ENCODE measurements at regions not wholly inside any gene's neighbourhood (a gene's known extent, or its start where the extent isn't known, plus 50 kb on each side); places are given as distances from the start of the nearest gene placed in this dataset.

DNA sequence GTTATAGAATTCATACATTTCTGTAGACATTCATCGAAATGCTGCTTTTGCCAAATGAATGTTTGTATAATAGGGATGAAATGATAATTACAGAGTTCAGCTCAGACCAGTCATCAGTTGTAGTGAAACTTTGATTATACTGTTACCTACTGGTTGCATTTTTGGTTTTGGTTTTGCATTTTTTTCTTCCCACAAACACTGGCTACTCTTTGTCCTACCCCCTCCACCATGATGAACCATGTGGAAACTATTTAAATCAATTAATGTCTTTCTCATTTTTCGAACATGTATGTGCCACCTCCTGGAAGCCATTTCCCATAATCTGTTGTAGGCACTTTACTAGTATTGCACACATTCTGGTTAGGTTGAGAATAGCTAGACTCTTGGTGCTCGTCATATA lies 75.3 kb upstream of the MTNR1B start:
- no peaks in the 10 kb centered on the region for H3K36me3 ChIP-seq (replicated peaks in 1 of 2; ENCODE audit: control insufficient read depth in 1 of 2, insufficient read depth in 2 of 2, low read length in 1 of 2)
- H3K9me3 ChIP-seq = no peaks in the 10 kb centered on the region
- WGBS (ENCODE audit: low lambda C conversion rate) = 56% methylated on average over 3 of the region's 3 CpGs
- H2AFZ ChIP-seq (ENCODE audit: low read depth) = no peak overlapping the region
- no peak overlapping the region for H3K9ac ChIP-seq
- no peaks in the 10 kb centered on the region for H4K20me1 ChIP-seq (ENCODE audit: insufficient read depth)
- POLR2A ChIA-PET = no interaction called here
- H3K79me2 ChIP-seq (ENCODE audit: insufficient read depth) = no peaks in the 10 kb centered on the region
- CTCF ChIA-PET = interaction anchor here (1.7 kb wide), 1 partner anchor 48 kb away, joined by 4 read pairs; no protein-coding TSS in a partner anchor
- H3K4me3 ChIP-seq (ENCODE audit: low read depth in 2 of 2, low read length in 1 of 2) = no peak overlapping the region
- H3K4me2 ChIP-seq = peak overlapping the region; percentile 55; the same call in 1 of the 2 replicates
- H3K27ac ChIP-seq (ENCODE audit: low read depth in 2 of 2, low read length in 1 of 2) = peak overlapping the region in 1 of 2 experiments; percentile 69; a peak in 1 of 4 replicates
- peaks cover 0 to 18% of the 10 kb centered on the region in 2 experiments; a peak in 3 of 4 replicates for H3K4me1 ChIP-seq (ENCODE audit: control insufficient read depth in 1 of 2, insufficient read depth in 2 of 2, low read depth in 1 of 2, low read length in 1 of 2)
- no peaks in the 10 kb centered on the region for H3K27me3 ChIP-seq (ENCODE audit: insufficient read depth)
- H3F3A ChIP-seq (replicated peaks; ENCODE audit: insufficient read depth) = peaks cover 14% of the 10 kb centered on the region
- no peaks in the 10 kb centered on the region for H3K9me2 ChIP-seq
- DNase-seq = no peak
- TF ChIP-seq FOXM1 (IDR thresholded peaks at IDR 0.05; ENCODE audit: low read depth) (no peak), SMC3 (IDR thresholded peaks at IDR 0.05; ENCODE audit: low read depth, low read length) (no peak), EP300 (IDR thresholded peaks at IDR 0.05; ENCODE audit: borderline replicate concordance in 1 of 2, low read depth in 1 of 2, low read length in 1 of 2) (no peak)

DNA sequence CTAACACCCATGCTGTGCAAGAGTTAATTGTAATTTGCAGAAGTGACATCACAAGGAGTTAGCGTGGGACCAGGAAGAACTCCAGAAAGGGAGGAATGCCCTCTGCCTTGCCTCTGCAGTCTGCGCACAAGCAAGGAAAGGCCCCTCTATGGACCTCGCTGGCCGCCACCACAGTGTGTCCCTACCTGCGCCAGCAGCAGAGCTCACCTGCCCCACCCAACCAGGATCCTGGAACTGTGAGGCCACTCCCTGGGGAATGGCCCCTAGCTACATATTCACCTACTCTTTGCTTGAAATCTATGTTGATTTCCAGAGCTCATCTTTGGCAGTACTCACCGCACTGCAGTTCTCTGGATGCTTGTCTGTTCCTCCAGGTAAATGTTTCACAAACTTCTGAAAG lies 72.0 kb upstream of the MTNR1B start:
- ChIA-PET POLR2A (no interaction called here), CTCF (interaction anchor here (1.2 to 1.8 kb wide), 3 partner anchors 11 to 337 kb away, joined by 3 to 5 read pairs (median 3); no protein-coding TSS in a partner anchor)
- no peak overlapping the region for H3K9ac ChIP-seq
- DNase-seq = no peak
- H3K27ac ChIP-seq (ENCODE audit: low read depth in 2 of 2, low read length in 1 of 2) = no peak overlapping the region
- no peak overlapping the region for H3K4me3 ChIP-seq (ENCODE audit: low read depth in 2 of 2, low read length in 1 of 2)
- H3K27me3 ChIP-seq (ENCODE audit: insufficient read depth) = no peaks in the 10 kb centered on the region
- H3K4me1 ChIP-seq (ENCODE audit: control insufficient read depth in 1 of 2, insufficient read depth in 2 of 2, low read depth in 1 of 2, low read length in 1 of 2) = peaks cover 0 to 18% of the 10 kb centered on the region in 2 experiments; a peak in 3 of 4 replicates
- 92% methylated on average over 6 of the region's 6 CpGs for WGBS (ENCODE audit: low lambda C conversion rate)
- H3K4me2 ChIP-seq = no peak overlapping the region
- no peaks in the 10 kb centered on the region for H4K20me1 ChIP-seq (ENCODE audit: insufficient read depth)
- H3K36me3 ChIP-seq (replicated peaks in 1 of 2; ENCODE audit: control insufficient read depth in 1 of 2, insufficient read depth in 2 of 2, low read length in 1 of 2) = no peaks in the 10 kb centered on the region
- no peaks in the 10 kb centered on the region for H3K9me2 ChIP-seq
- H3K79me2 ChIP-seq (ENCODE audit: insufficient read depth) = no peaks in the 10 kb centered on the region
- no peak for TF ChIP-seq SIN3A (IDR thresholded peaks at IDR 0.05; ENCODE audit: borderline replicate concordance, low read depth, low read length)
- TF ChIP-seq EZH2phosphoT487 (IDR thresholded peaks at IDR 0.05; ENCODE audit: borderline replicate concordance, low read depth) = no peak
- TF ChIP-seq RAD21 (IDR thresholded peaks at IDR 0.05; ENCODE audit: low read length) = no peak
- TF ChIP-seq, protein P1, sequence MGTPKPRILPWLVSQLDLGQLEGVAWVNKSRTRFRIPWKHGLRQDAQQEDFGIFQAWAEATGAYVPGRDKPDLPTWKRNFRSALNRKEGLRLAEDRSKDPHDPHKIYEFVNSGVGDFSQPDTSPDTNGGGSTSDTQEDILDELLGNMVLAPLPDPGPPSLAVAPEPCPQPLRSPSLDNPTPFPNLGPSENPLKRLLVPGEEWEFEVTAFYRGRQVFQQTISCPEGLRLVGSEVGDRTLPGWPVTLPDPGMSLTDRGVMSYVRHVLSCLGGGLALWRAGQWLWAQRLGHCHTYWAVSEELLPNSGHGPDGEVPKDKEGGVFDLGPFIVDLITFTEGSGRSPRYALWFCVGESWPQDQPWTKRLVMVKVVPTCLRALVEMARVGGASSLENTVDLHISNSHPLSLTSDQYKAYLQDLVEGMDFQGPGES (IDR thresholded peaks at IDR 0.05; ENCODE audit: low read depth, low read length) = no peak
- TF ChIP-seq GABPA (IDR thresholded peaks at IDR 0.05; ENCODE audit: low read depth) = no peak
- no peak for TF ChIP-seq JUND (IDR thresholded peaks at IDR 0.05)
- TF ChIP-seq POLR2AphosphoS5 (IDR thresholded peaks at IDR 0.05; ENCODE audit: low read depth, low read length) = no peak
- no peak for TF ChIP-seq NRF1 (IDR thresholded peaks at IDR 0.05; ENCODE audit: low read depth, low read length)
- no peak for TF ChIP-seq FOXJ3 (CRISPR knock-in tag; IDR thresholded peaks at IDR 0.05)
- TF ChIP-seq RCOR1 (IDR thresholded peaks at IDR 0.05; ENCODE audit: low read length) = no peak
- no peak for TF ChIP-seq SMC3 (IDR thresholded peaks at IDR 0.05; ENCODE audit: low read depth, low read length)
- TF ChIP-seq, protein P2, sequence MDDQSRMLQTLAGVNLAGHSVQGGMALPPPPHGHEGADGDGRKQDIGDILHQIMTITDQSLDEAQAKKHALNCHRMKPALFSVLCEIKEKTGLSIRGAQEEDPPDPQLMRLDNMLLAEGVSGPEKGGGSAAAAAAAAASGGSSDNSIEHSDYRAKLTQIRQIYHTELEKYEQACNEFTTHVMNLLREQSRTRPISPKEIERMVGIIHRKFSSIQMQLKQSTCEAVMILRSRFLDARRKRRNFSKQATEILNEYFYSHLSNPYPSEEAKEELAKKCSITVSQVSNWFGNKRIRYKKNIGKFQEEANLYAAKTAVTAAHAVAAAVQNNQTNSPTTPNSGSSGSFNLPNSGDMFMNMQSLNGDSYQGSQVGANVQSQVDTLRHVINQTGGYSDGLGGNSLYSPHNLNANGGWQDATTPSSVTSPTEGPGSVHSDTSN (IDR thresholded peaks at IDR 0.05) = no peak
- TF ChIP-seq RXRA (IDR thresholded peaks at IDR 0.05; ENCODE audit: borderline replicate concordance, low read depth) = no peak
- no peak overlapping the region for H2AFZ ChIP-seq (ENCODE audit: low read depth)
- peaks cover 14% of the 10 kb centered on the region for H3F3A ChIP-seq (replicated peaks; ENCODE audit: insufficient read depth)
- no peaks in the 10 kb centered on the region for H3K9me3 ChIP-seq

Measured in SK-N-SH (cell line).